ENCODE measurements at regions not wholly inside any gene's neighbourhood (a gene's known extent, or its start where the extent isn't known, plus 50 kb on each side); places are given as distances from the start of the nearest gene placed in this dataset.

DNA sequence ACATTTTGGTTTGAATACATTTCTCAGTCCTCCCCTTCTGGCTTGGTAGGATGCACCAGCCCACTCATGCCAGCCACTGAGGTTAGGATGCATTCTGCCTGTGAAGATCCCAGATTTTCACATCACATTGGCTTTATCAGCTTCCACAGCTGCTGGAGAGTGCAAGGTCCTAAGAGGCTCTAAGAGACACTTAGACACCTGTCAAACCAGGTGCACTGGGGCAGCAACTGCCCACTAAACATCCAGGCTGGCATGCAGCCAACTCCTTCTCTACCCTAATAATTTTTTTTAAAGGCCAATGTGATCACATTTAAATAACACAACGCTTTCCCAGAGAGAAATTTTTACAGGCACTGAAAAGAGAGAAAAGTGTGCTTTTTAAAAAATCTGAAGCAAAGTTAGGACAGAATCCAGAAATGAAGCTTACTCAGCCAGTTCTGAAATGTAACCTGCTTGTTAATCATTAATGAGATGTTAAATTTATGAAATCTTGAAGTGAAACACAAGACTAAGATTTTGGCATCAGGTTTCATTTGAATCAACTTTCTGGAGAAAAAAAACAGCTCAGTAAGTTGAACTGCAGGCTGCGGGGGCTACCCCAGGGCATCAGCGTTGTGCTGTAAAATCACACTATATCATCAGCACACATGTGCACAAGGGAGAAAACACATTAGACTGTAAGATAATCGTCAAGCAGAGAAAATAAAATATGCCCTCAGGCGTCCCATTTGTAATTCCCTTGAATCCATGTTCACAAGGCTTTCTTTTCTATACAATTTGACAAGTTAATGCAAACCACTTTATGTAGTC, 312.9 kb downstream of the ZBBX start:
- H3K4me3 ChIP-seq, result no peak overlapping the region
- no peaks in the 10 kb centered on the region for H3K9me3 ChIP-seq
- DNase-seq (ENCODE audit: low read depth in 1 of 2, low spot score in 1 of 2) (no peak), ATAC-seq (no peak), FAIRE-seq (no peak)
- no peak overlapping the region for H3K4me2 ChIP-seq
- no peaks in the 10 kb centered on the region for H3K4me1 ChIP-seq
- ChIA-PET CTCF (no interaction called here), POLR2A (no interaction called here)
- 2% methylated on average over 5 of the region's 5 CpGs for WGBS (ENCODE audit: missing lambda C conversion rate)
- TF ChIP-seq TFCP2L1 (CRISPR knock-in tag; IDR thresholded peaks at IDR 0.05) (no peak), JUN (IDR thresholded peaks at IDR 0.05) (no peak), CHD4 (IDR thresholded peaks at IDR 0.05; ENCODE audit: borderline replicate concordance) (no peak), BHLHE40 (IDR thresholded peaks at IDR 0.05; ENCODE audit: low read depth, low read length) (no peak), MAZ (IDR thresholded peaks at IDR 0.05; ENCODE audit: borderline replicate concordance, low read depth, low read length) (no peak), RCOR1 (IDR thresholded peaks at IDR 0.05; ENCODE audit: low read depth, low read length) (no peak), FOXS1 (CRISPR knock-in tag; IDR thresholded peaks at IDR 0.05) (no peak), SREBF2 (IDR thresholded peaks at IDR 0.05) (no peak), EHF (CRISPR knock-in tag; IDR thresholded peaks at IDR 0.05) (no peak), CTCF (IDR thresholded peaks at IDR 0.05) (no peak), NPAS2 (CRISPR knock-in tag; IDR thresholded peaks at IDR 0.05; ENCODE audit: borderline replicate concordance) (no peak), GATA3 (IDR thresholded peaks at IDR 0.05; ENCODE audit: borderline replicate concordance) (no peak), SMC3 (IDR thresholded peaks at IDR 0.05) (no peak), ZFP36 (IDR thresholded peaks at IDR 0.05; ENCODE audit: borderline replicate concordance, partially characterized antibody) (no peak)
- TF ChIP-seq, protein P1, sequence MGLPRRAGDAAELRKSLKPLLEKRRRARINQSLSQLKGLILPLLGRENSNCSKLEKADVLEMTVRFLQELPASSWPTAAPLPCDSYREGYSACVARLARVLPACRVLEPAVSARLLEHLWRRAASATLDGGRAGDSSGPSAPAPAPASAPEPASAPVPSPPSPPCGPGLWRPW (IDR thresholded peaks at IDR 0.05), result no peak
- TF ChIP-seq, protein P2, sequence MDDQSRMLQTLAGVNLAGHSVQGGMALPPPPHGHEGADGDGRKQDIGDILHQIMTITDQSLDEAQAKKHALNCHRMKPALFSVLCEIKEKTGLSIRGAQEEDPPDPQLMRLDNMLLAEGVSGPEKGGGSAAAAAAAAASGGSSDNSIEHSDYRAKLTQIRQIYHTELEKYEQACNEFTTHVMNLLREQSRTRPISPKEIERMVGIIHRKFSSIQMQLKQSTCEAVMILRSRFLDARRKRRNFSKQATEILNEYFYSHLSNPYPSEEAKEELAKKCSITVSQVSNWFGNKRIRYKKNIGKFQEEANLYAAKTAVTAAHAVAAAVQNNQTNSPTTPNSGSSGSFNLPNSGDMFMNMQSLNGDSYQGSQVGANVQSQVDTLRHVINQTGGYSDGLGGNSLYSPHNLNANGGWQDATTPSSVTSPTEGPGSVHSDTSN (IDR thresholded peaks at IDR 0.05), result no peak
- TF ChIP-seq, protein P3, sequence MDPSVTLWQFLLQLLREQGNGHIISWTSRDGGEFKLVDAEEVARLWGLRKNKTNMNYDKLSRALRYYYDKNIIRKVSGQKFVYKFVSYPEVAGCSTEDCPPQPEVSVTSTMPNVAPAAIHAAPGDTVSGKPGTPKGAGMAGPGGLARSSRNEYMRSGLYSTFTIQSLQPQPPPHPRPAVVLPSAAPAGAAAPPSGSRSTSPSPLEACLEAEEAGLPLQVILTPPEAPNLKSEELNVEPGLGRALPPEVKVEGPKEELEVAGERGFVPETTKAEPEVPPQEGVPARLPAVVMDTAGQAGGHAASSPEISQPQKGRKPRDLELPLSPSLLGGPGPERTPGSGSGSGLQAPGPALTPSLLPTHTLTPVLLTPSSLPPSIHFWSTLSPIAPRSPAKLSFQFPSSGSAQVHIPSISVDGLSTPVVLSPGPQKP (IDR thresholded peaks at IDR 0.05; ENCODE audit: low read depth, low read length), result no peak
- TF ChIP-seq, protein P4, sequence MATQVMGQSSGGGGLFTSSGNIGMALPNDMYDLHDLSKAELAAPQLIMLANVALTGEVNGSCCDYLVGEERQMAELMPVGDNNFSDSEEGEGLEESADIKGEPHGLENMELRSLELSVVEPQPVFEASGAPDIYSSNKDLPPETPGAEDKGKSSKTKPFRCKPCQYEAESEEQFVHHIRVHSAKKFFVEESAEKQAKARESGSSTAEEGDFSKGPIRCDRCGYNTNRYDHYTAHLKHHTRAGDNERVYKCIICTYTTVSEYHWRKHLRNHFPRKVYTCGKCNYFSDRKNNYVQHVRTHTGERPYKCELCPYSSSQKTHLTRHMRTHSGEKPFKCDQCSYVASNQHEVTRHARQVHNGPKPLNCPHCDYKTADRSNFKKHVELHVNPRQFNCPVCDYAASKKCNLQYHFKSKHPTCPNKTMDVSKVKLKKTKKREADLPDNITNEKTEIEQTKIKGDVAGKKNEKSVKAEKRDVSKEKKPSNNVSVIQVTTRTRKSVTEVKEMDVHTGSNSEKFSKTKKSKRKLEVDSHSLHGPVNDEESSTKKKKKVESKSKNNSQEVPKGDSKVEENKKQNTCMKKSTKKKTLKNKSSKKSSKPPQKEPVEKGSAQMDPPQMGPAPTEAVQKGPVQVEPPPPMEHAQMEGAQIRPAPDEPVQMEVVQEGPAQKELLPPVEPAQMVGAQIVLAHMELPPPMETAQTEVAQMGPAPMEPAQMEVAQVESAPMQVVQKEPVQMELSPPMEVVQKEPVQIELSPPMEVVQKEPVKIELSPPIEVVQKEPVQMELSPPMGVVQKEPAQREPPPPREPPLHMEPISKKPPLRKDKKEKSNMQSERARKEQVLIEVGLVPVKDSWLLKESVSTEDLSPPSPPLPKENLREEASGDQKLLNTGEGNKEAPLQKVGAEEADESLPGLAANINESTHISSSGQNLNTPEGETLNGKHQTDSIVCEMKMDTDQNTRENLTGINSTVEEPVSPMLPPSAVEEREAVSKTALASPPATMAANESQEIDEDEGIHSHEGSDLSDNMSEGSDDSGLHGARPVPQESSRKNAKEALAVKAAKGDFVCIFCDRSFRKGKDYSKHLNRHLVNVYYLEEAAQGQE (IDR thresholded peaks at IDR 0.05), result no peak
- TF ChIP-seq, protein P5, sequence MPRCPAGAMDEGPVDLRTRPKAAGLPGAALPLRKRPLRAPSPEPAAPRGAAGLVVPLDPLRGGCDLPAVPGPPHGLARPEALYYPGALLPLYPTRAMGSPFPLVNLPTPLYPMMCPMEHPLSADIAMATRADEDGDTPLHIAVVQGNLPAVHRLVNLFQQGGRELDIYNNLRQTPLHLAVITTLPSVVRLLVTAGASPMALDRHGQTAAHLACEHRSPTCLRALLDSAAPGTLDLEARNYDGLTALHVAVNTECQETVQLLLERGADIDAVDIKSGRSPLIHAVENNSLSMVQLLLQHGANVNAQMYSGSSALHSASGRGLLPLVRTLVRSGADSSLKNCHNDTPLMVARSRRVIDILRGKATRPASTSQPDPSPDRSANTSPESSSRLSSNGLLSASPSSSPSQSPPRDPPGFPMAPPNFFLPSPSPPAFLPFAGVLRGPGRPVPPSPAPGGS (IDR thresholded peaks at IDR 0.05), result no peak
- TF ChIP-seq, protein P6, sequence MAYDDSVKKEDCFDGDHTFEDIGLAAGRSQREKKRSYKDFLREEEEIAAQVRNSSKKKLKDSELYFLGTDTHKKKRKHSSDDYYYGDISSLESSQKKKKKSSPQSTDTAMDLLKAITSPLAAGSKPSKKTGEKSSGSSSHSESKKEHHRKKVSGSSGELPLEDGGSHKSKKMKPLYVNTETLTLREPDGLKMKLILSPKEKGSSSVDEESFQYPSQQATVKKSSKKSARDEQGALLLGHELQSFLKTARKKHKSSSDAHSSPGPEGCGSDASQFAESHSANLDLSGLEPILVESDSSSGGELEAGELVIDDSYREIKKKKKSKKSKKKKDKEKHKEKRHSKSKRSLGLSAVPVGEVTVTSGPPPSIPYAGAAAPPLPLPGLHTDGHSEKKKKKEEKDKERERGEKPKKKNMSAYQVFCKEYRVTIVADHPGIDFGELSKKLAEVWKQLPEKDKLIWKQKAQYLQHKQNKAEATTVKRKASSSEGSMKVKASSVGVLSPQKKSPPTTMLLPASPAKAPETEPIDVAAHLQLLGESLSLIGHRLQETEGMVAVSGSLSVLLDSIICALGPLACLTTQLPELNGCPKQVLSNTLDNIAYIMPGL (CRISPR knock-in tag; IDR thresholded peaks at IDR 0.05; ENCODE audit: borderline replicate concordance), result no peak
- no peak overlapping the region for H3K27ac ChIP-seq
